GM12801 (cell line): ENCODE measurements at regions not wholly inside any gene's neighbourhood (a gene's known extent, or its start where the extent isn't known, plus 50 kb on each side); places are given as distances from the start of the nearest gene placed in this dataset.

Source experiments
- CTCF ChIP-seq: IDR thresholded peaks from one replicate; pipeline ENCODE4 v1.5.1; 2011; ENCODE audit warnings: control low read depth; ENCODE audit not compliant: insufficient read length; ENCODE audit errors: extremely low read depth

- no peak for TF ChIP-seq CTCF
Observed at GRCh38 chr6:67908379-67908778, 726.7 kb upstream of the ADGRB3 start.

- TF ChIP-seq CTCF, result no peak
Observed at GRCh38 chr6:67898875-67899274, 736.2 kb upstream of the ADGRB3 start.

GRCh38 chr6:67897998-67898607, 737.0 kb upstream of the ADGRB3 start:
- no peak for TF ChIP-seq CTCF

GRCh38 chr6:67896476-67896875, 738.6 kb upstream of the ADGRB3 start:
- TF ChIP-seq CTCF, result no peak

GRCh38 chr6:67889682-67889995, 745.4 kb upstream of the ADGRB3 start:
- TF ChIP-seq CTCF, result no peak

- no peak for TF ChIP-seq CTCF
Observed at GRCh38 chr6:67888886-67889681, 746.0 kb upstream of the ADGRB3 start.

GRCh38 chr6:67888546-67888885, 746.6 kb upstream of the ADGRB3 start:
- no peak for TF ChIP-seq CTCF
